ENCODE measurements at regions not wholly inside any gene's neighbourhood (a gene's known extent, or its start where the extent isn't known, plus 50 kb on each side); places are given as distances from the start of the nearest gene placed in this dataset.

- ATAC-seq (no peak), DNase-seq (ENCODE audit: low spot score) (no peak)
Observed at GRCh38 chr6:14423955-14424354, 306.4 kb downstream of the CD83 start.

- ATAC-seq = no peak
- no peak for DNase-seq (ENCODE audit: low spot score)
Observed at GRCh38 chr6:14425805-14426204, 308.2 kb downstream of the CD83 start.

- ATAC-seq = no peak
- no peak for DNase-seq (ENCODE audit: low spot score)
Observed at GRCh38 chr6:14426281-14426680, 308.7 kb downstream of the CD83 start.

GRCh38 chr6:14428269-14428668, 310.7 kb downstream of the CD83 start:
- ATAC-seq = no peak
- no peak for DNase-seq (ENCODE audit: low spot score)

GRCh38 chr6:14429396-14429795, 311.8 kb downstream of the CD83 start:
- ATAC-seq = no peak
- DNase-seq (ENCODE audit: low spot score) = no peak

GRCh38 chr6:14430218-14430617, 312.6 kb downstream of the CD83 start:
- DNase-seq (ENCODE audit: low spot score) (no peak), ATAC-seq (no peak)

- DNase-seq (ENCODE audit: low spot score) (no peak), ATAC-seq (no peak)
Observed at GRCh38 chr6:14431385-14432330, 314.1 kb downstream of the CD83 start.

- no peak for DNase-seq (ENCODE audit: low spot score)
- ATAC-seq = no peak
Observed at GRCh38 chr6:14434916-14435690, 317.5 kb downstream of the CD83 start.

- ATAC-seq = no peak
- no peak for DNase-seq (ENCODE audit: low spot score)
Observed at GRCh38 chr6:14436592-14437132, 319.1 kb downstream of the CD83 start.

- ATAC-seq (no peak), DNase-seq (ENCODE audit: low spot score) (no peak)
Observed at GRCh38 chr6:14439419-14439818, 321.8 kb downstream of the CD83 start.

- DNase-seq (ENCODE audit: low spot score) (no peak), ATAC-seq (no peak)
Observed at GRCh38 chr6:14440215-14440910, 322.8 kb downstream of the CD83 start.

- DNase-seq (ENCODE audit: low spot score) (no peak), ATAC-seq (no peak)
Observed at GRCh38 chr6:14440940-14441781, 323.6 kb downstream of the CD83 start.

- no peak for ATAC-seq
- DNase-seq (ENCODE audit: low spot score) = no peak
Observed at GRCh38 chr6:14442242-14442641, 324.7 kb downstream of the CD83 start.

- DNase-seq (ENCODE audit: low spot score) (no peak), ATAC-seq (no peak)
Observed at GRCh38 chr6:14443629-14444268, 326.2 kb downstream of the CD83 start.

- ATAC-seq (no peak), DNase-seq (ENCODE audit: low spot score) (no peak)
Observed at GRCh38 chr6:14444295-14444972, 326.9 kb downstream of the CD83 start.

- ATAC-seq = no peak
- no peak for DNase-seq (ENCODE audit: low spot score)
Observed at GRCh38 chr6:14447240-14447639, 329.7 kb downstream of the CD83 start.

GRCh38 chr6:14448246-14448645, 330.7 kb downstream of the CD83 start:
- no peak for DNase-seq (ENCODE audit: low spot score)

GRCh38 chr6:14450133-14450504, 332.5 kb downstream of the CD83 start:
- DNase-seq (ENCODE audit: low spot score) = no peak
- no peak for ATAC-seq

More at GRCh38 chr6:14448246-14448645, 330.7 kb downstream of the CD83 start:
- no peak for ATAC-seq

- no peak for DNase-seq (ENCODE audit: low spot score)
- no peak for ATAC-seq
Observed at GRCh38 chr6:14450578-14450977, 333.0 kb downstream of the CD83 start.
